Tibial nerve (tissue), 4 donors: ENCODE measurements at regions not wholly inside any gene's neighbourhood (a gene's known extent, or its start where the extent isn't known, plus 50 kb on each side); places are given as distances from the start of the nearest gene placed in this dataset.

Source experiments
- EP300 ChIP-seq, 2 donors: sonication (generic); formaldehyde crosslinking; IDR thresholded peaks; one replicate each; pipeline ENCODE4 v1.6.1; 2017; ENCODE audit warnings: antibody characterized with exemption in 2 of 2, mild to moderate bottlenecking in 1 of 2
- POLR2A ChIP-seq, 2 donors: fragments of 450-650 bp; IDR thresholded peaks; one replicate each; pipeline ENCODE4 v1.6.1; 2017; ENCODE audit warnings: antibody characterized with exemption in 2 of 2, mild to moderate bottlenecking in 2 of 2, moderate library complexity in 2 of 2
- TF ChIP-seq, protein P1 (sequence below), 5 experiments: fragments of 200-600 bp in 3 of 5; fragments of 450-650 bp in 2 of 5; sonication (generic) in 3 of 5; IDR thresholded peaks; one replicate each; pipeline ENCODE4 v1.5.1; 2016 to 2019; ENCODE audit warnings: antibody characterized with exemption in 5 of 5, mild to moderate bottlenecking in 3 of 5, moderate library complexity in 2 of 5

DNA sequence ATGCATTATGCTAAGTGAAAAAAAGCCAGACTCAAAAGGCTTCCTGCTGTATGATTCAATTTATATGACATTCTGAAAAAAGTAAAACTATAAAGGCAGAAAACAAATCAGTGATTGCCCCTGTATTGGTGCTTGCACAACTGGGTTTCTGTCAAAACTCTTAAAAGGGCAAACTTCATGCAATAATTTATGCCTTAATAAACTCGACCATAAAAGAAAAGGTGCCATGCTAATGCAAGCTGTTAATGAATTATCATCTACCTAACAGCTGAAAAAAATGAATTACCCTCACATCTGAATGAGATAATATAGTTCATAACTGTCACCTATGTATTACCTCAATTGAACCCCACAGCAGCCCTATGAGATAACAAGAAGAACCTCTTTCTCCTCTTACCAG is 120.8 kb upstream of the ATP1A1 start:
- TF ChIP-seq EP300 (IDR thresholded peaks at IDR 0.05) (no peak), POLR2A (IDR thresholded peaks at IDR 0.05) (no peak)
- TF ChIP-seq, protein P1, sequence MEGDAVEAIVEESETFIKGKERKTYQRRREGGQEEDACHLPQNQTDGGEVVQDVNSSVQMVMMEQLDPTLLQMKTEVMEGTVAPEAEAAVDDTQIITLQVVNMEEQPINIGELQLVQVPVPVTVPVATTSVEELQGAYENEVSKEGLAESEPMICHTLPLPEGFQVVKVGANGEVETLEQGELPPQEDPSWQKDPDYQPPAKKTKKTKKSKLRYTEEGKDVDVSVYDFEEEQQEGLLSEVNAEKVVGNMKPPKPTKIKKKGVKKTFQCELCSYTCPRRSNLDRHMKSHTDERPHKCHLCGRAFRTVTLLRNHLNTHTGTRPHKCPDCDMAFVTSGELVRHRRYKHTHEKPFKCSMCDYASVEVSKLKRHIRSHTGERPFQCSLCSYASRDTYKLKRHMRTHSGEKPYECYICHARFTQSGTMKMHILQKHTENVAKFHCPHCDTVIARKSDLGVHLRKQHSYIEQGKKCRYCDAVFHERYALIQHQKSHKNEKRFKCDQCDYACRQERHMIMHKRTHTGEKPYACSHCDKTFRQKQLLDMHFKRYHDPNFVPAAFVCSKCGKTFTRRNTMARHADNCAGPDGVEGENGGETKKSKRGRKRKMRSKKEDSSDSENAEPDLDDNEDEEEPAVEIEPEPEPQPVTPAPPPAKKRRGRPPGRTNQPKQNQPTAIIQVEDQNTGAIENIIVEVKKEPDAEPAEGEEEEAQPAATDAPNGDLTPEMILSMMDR (IDR thresholded peaks at IDR 0.05) = no peak
